K562 (cell line): ENCODE measurements at regions not wholly inside any gene's neighbourhood (a gene's known extent, or its start where the extent isn't known, plus 50 kb on each side); places are given as distances from the start of the nearest gene placed in this dataset.

ENCODE experiments used
- ATAC-seq: fragments of 200-7000 bp; cut with Tn5 transposase; 3 replicates; pipeline ENCODE4 v1.9.1; 2020; ENCODE audit warnings: moderate library complexity
- BruUV-seq: library from RNA; stranded (reverse); fragments of 400-500 nt; replicated peaks from 2 replicates; lab custom pipeline; 2021; lab: Mats Ljungman, UMichigan
- CTCF ChIA-PET: fragments of 300-600 bp; formaldehyde crosslinking; extraction: SDS; loops from one replicate; lab custom pipeline; 2021; ENCODE audit warnings: low intra/inter-chr PET ratio; lab: Yijun Ruan, JAX
- POLR2A ChIA-PET: fragments of 300-600, 350-650 bp; sonication (Branson Sonifier 250); formaldehyde crosslinking; extraction: SDS; loops from one replicate; lab custom pipeline; 2021; ENCODE audit warnings: antibody characterized with exemption, inconsistent platforms; lab: Yijun Ruan, JAX
- DNase-seq, 4 experiments: peaks; one replicate each; pipeline versions ENCODE4 v3.0.0 to v3.0.0-alpha.2; 2011 to 2018; ENCODE audit warnings: low spot score in 3 of 4, mixed read lengths in 3 of 4; ENCODE audit errors: extremely low read depth in 1 of 4
- FAIRE-seq: peaks from 2 replicates; lab custom pipeline; 2011; peaks lifted over from hg19 to GRCh38; lab: Jason Lieb, UNC
- H2AFZ ChIP-seq: 2 replicates; pipeline ENCODE4 v1.6.0; 2011; ENCODE audit warnings: low read depth, low read length, control low read depth, inconsistent platforms
- H3K27ac ChIP-seq: fragments of 200-600 bp; 3 replicates; pipeline ENCODE4 v1.8.0; 2011; ENCODE audit warnings: low read depth, mild to moderate bottlenecking, control low read depth, inconsistent platforms, low read length, moderate library complexity, mixed read lengths; ENCODE audit errors: extremely low read depth
- H3K27me3 ChIP-seq, 2 experiments: fragments of 300-600 bp in 1 of 2; 2 replicates in 1 of 2; 3 replicates in 1 of 2; pipeline versions ENCODE4 v1.6.0 to v1.8.0; 2011; ENCODE audit warnings: inconsistent platforms in 2 of 2, low read length in 2 of 2, mild to moderate bottlenecking in 1 of 2, mixed read lengths in 1 of 2, moderate library complexity in 1 of 2; ENCODE audit not compliant: control insufficient read depth in 2 of 2, insufficient read depth in 2 of 2
- H3K36me3 ChIP-seq: fragments of 300-600 bp; 3 replicates; pipeline ENCODE4 v1.8.0; 2011; ENCODE audit warnings: mild to moderate bottlenecking, low read length, inconsistent platforms; ENCODE audit not compliant: control insufficient read depth, insufficient read depth
- H3K4me1 ChIP-seq, 2 experiments: fragments of 200-600 bp in 1 of 2; replicated peaks in 1 of 2; 2 replicates in 1 of 2; 3 replicates in 1 of 2; pipeline versions ENCODE4 v1.5.1 to v1.8.0; 2011; ENCODE audit warnings: inconsistent platforms in 2 of 2, low read length in 2 of 2, mild to moderate bottlenecking in 1 of 2, mixed read lengths in 1 of 2, moderate library complexity in 1 of 2; ENCODE audit not compliant: control insufficient read depth in 2 of 2, insufficient read depth in 2 of 2
- H3K4me2 ChIP-seq: 2 replicates; pipeline ENCODE4 v1.6.1; 2011; ENCODE audit warnings: low read length, control low read depth, inconsistent platforms, mixed read lengths; ENCODE audit not compliant: insufficient read depth
- H3K4me3 ChIP-seq: fragments of 200-600 bp; sonication (generic), shearing (Covaris generic); 2 replicates; pipeline ENCODE4 v1.5.1; 2016; ENCODE audit warnings: control low read depth, inconsistent platforms
- H3K79me2 ChIP-seq: fragments of 200-600 bp; 3 replicates; pipeline ENCODE4 v1.8.0; 2011; ENCODE audit warnings: low read length, inconsistent platforms; ENCODE audit not compliant: control insufficient read depth, insufficient read depth
- H3K9ac ChIP-seq, 2 experiments: 2 replicates each; pipeline versions ENCODE4 v1.6.0 to v1.6.1; 2011; ENCODE audit warnings: low read depth in 2 of 2, low read length in 2 of 2, control low read depth in 1 of 2, inconsistent platforms in 1 of 2, mild to moderate bottlenecking in 1 of 2, mixed read lengths in 1 of 2; ENCODE audit not compliant: insufficient read depth in 1 of 2
- H3K9me1 ChIP-seq: one replicate; pipeline ENCODE4 v1.6.0; 2011; ENCODE audit warnings: inconsistent platforms, mild to moderate bottlenecking, low read length, moderate library complexity; ENCODE audit not compliant: control insufficient read depth, insufficient read depth
- H3K9me3 ChIP-seq: replicated peaks from 2 replicates; pipeline ENCODE4 v1.5.1; 2011; ENCODE audit warnings: low read depth, low read length, inconsistent platforms; ENCODE audit not compliant: control insufficient read depth, insufficient read depth
- H4K20me1 ChIP-seq: replicated peaks from 2 replicates; pipeline ENCODE4 v1.6.1; 2011; ENCODE audit warnings: low read length, inconsistent platforms, mixed read lengths; ENCODE audit not compliant: control insufficient read depth, insufficient read depth
- ASH1L ChIP-seq: fragments of 450-650 bp; IDR thresholded peaks from 2 replicates; pipeline ENCODE4 v1.6.1; 2018; ENCODE audit warnings: borderline replicate concordance, mild to moderate bottlenecking, low read depth; ENCODE audit not compliant: partially characterized antibody
- BHLHE40 ChIP-seq: IDR thresholded peaks from 2 replicates; pipeline ENCODE4 v1.6.1; 2011; ENCODE audit warnings: low read length, improper control_type of control experiment
- CBFA2T3 ChIP-seq: fragments of 450-650 bp; IDR thresholded peaks from 2 replicates; pipeline ENCODE4 v1.6.1; 2017
- CREB3L1 ChIP-seq: fragments of 450-650 bp; IDR thresholded peaks from 2 replicates; pipeline ENCODE4 v1.6.1; 2014; ENCODE audit warnings: low read depth, mild to moderate bottlenecking, moderate library complexity, borderline replicate concordance
- E2F1 ChIP-seq: sonication (generic); formaldehyde crosslinking; IDR thresholded peaks from 2 replicates; pipeline ENCODE4 v1.8.1; 2023; ENCODE audit warnings: mild to moderate bottlenecking, missing genetic modification reagents, moderate library complexity
- ETV6 ChIP-seq, 3 experiments: fragments of 150-350 bp in 1 of 3; sonication (generic) in 1 of 3; formaldehyde crosslinking in 1 of 3; IDR thresholded peaks; 2 replicates each; pipeline versions ENCODE4 v1.6.1 to v1.8.0; 2014 to 2022; ENCODE audit warnings: borderline replicate concordance in 2 of 3, low read depth in 2 of 3, antibody characterized with exemption in 1 of 3, low read length in 1 of 3, mild to moderate bottlenecking in 1 of 3, missing genetic modification reagents in 1 of 3
- FUS ChIP-seq: fragments of 200-400 bp; formaldehyde crosslinking; optimal IDR thresholded peaks from 2 replicates; pipeline ENCODE3; 2017; ENCODE audit warnings: low read depth, low read length
- KLF1 ChIP-seq: fragments of 450-650 bp; IDR thresholded peaks from 2 replicates; pipeline ENCODE4 v1.6.1; 2016; ENCODE audit warnings: missing genetic modification characterization, missing compliant biosample characterization
- NFE2L1 ChIP-seq: fragments of 450-650 bp; IDR thresholded peaks from 2 replicates; pipeline ENCODE4 v1.6.1; 2016; ENCODE audit warnings: missing genetic modification characterization, low read depth, mild to moderate bottlenecking, missing compliant biosample characterization, moderate library complexity, borderline replicate concordance
- POLR3G ChIP-seq: IDR thresholded peaks from 2 replicates; pipeline ENCODE4 v1.6.1; 2011; ENCODE audit not compliant: insufficient read length, insufficient replicate concordance; ENCODE audit errors: extremely low read depth
- PTTG1 ChIP-seq: fragments of 450-650 bp; IDR thresholded peaks from 2 replicates; pipeline ENCODE4 v1.6.1; 2016; ENCODE audit warnings: low read depth, mild to moderate bottlenecking, missing genetic modification characterization, missing compliant biosample characterization
- RREB1 ChIP-seq: fragments of 250-450 bp; sonication (Bioruptor Pico); IDR thresholded peaks from 2 replicates; pipeline ENCODE4 v1.4.0; 2020
- TGIF2 ChIP-seq: sonication (generic); formaldehyde crosslinking; IDR thresholded peaks from 2 replicates; pipeline ENCODE4 v1.8.1; 2022; ENCODE audit warnings: mild to moderate bottlenecking, missing genetic modification reagents, moderate library complexity
- ZNF644 ChIP-seq: fragments of 200-800 bp; sonication (Bioruptor generic); IDR thresholded peaks from 2 replicates; pipeline ENCODE4 v1.6.1; 2016; ENCODE audit warnings: low read depth, missing genetic modification characterization, missing compliant biosample characterization
- WGBS: fragments of 100-300 bp; shearing (Covaris generic); methylation state at CpG from one replicate; pipeline ENCODE4 v1.1.6; 2016; ENCODE audit warnings: low coverage, mixed read lengths; ENCODE audit not compliant: insufficient coverage; ENCODE audit errors: missing lambda C conversion rate; 5-methylcytosine and 5-hydroxymethylcytosine counted together
- in situ Hi-C: fragments of 300-500 bp; cut with MboI; formaldehyde crosslinking; loops from 4 replicates; pipeline ENCODE4 v1.15.0; 2018; ENCODE audit warnings: inconsistent platforms, mixed read lengths
- intact Hi-C: fragments of 100-400 bp; cut with micrococcal nuclease; formaldehyde crosslinking; loops from 2 replicates; pipeline ENCODE4 v1.14.2; 2022

DNA sequence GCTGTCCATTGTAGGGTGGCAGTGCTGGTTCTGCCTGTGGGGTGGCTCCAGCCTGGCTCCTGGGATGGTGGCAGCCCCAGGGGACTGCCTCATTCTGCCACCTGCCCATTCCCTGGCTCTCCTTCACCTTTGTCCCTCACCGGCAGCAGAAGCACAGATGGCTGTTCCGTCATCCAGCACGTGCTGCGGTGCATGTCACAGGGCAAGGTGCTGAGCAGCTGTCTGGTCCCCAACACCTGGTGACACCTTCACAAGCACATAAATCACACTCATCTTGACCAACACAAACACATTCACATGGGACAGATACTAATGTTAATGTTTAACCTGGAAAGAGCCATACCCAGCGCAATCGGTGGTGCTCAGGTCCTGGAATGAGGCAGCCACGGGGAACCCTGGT, 126.8 kb downstream of the UQCRFS1 start:
- Histone ChIP-seq H3K9me3 (no peaks in the 10 kb centered on the region), H3K27me3 (peaks cover 19 to 49% of the 10 kb centered on the region in 2 experiments; a peak in 4 of 5 replicates), H3K9me1 (no peaks in the 10 kb centered on the region), H3K4me3 (no peak overlapping the region), H3K36me3 (no peaks in the 10 kb centered on the region), H2AFZ (no peak overlapping the region), H3K79me2 (no peaks in the 10 kb centered on the region), H3K4me1 (no peaks in the 10 kb centered on the region; a peak in 1 of 5 replicates), H3K4me2 (no peak overlapping the region), H3K27ac (no peak overlapping the region), H4K20me1 (no peaks in the 10 kb centered on the region), H3K9ac (no peak overlapping the region)
- no peak for DNase-seq
- in situ Hi-C loops, result no loop called here
- FAIRE-seq, result no peak
- WGBS, result 0% methylated on average over 7 of the region's 7 CpGs
- intact Hi-C loops, result no loop called here
- ATAC-seq, result no peak
- CTCF ChIA-PET, result no interaction called here
- BruUV-seq, result no TSS peak
- POLR2A ChIA-PET, result interaction anchor here (0.6 kb wide), 2 partner anchors 45 to 65 kb away, joined by 3 to 4 read pairs; no protein-coding TSS in a partner anchor
- TF ChIP-seq RREB1, result no peak
- no peak for TF ChIP-seq ZNF644 (tag)
- no peak for TF ChIP-seq KLF1 (tag)
- no peak for TF ChIP-seq FUS
- TF ChIP-seq CBFA2T3, result no peak
- TF ChIP-seq CREB3L1, result no peak
- no peak for TF ChIP-seq PTTG1 (tag)
- TF ChIP-seq E2F1 (CRISPR knock-in tag), result no peak
- TF ChIP-seq BHLHE40, result no peak
- no peak for TF ChIP-seq POLR3G
- TF ChIP-seq ETV6 (IDR thresholded peaks at IDR 0.05; ENCODE audit: borderline replicate concordance in 1 of 2, low read depth in 2 of 2, low read length in 1 of 2), result no peak
- TF ChIP-seq ETV6 (CRISPR knock-in tag; IDR thresholded peaks at IDR 0.05; ENCODE audit: borderline replicate concordance), result no peak
- no peak for TF ChIP-seq ASH1L
- TF ChIP-seq NFE2L1 (tag), result no peak
- TF ChIP-seq TGIF2 (CRISPR knock-in tag), result no peak
